HTR-8/SVneo (cell line): ENCODE measurements at regions not wholly inside any gene's neighbourhood (a gene's known extent, or its start where the extent isn't known, plus 50 kb on each side); places are given as distances from the start of the nearest gene placed in this dataset.
"Not testable (repeated sequence)": the region's sequence is repeated elsewhere in the genome, so short reads cannot be mapped to it uniquely, and the experiment has no call there.

Experiments
- DNase-seq: peaks from one replicate; pipeline ENCODE4 v3.0.0; 2011; ENCODE audit warnings: low spot score, mixed read lengths; ENCODE audit not compliant: insufficient read length
- FAIRE-seq: peaks from 2 replicates; lab custom pipeline; 2011; peaks lifted over from hg19 to GRCh38; lab: Jason Lieb, UNC

GRCh38 chr11:71106671-71107070 is 145.7 kb downstream of the SHANK2 start:
- FAIRE-seq (peak; percentile 26), DNase-seq (no peak)

- peak; percentile 13 for FAIRE-seq
- no peak for DNase-seq
Measured at GRCh38 chr11:71103266-71103665, 149.1 kb downstream of the SHANK2 start.

- DNase-seq (no peak), FAIRE-seq (no peak)
Measured at GRCh38 chr11:71102251-71102995, 150.0 kb downstream of the SHANK2 start.

- FAIRE-seq = no peak
- no peak for DNase-seq
Measured at GRCh38 chr11:71101606-71102005, 150.8 kb downstream of the SHANK2 start.

GRCh38 chr11:71101046-71101445 is 151.3 kb downstream of the SHANK2 start:
- no peak for FAIRE-seq
- DNase-seq = no peak

GRCh38 chr11:71098776-71099175 is 153.6 kb downstream of the SHANK2 start:
- FAIRE-seq (no peak), DNase-seq (no peak)

GRCh38 chr11:71097506-71098240 is 154.7 kb downstream of the SHANK2 start:
- DNase-seq (no peak), FAIRE-seq (peak; percentile 95)

- DNase-seq (no peak), FAIRE-seq (no peak)
Measured at GRCh38 chr11:71096751-71097388, 155.5 kb downstream of the SHANK2 start.

GRCh38 chr11:71095294-71095850 is 157.0 kb downstream of the SHANK2 start:
- no peak for FAIRE-seq

GRCh38 chr11:71094296-71095077 is 157.9 kb downstream of the SHANK2 start:
- FAIRE-seq (no peak), DNase-seq (no peak)

More at GRCh38 chr11:71095294-71095850, 157.0 kb downstream of the SHANK2 start:
- no peak for DNase-seq

GRCh38 chr11:71093783-71094182 is 158.6 kb downstream of the SHANK2 start:
- no peak for DNase-seq
- no peak for FAIRE-seq

- FAIRE-seq (no peak), DNase-seq (no peak)
Measured at GRCh38 chr11:71091506-71092265, 160.7 kb downstream of the SHANK2 start.

GRCh38 chr11:71089571-71089970 is 162.8 kb downstream of the SHANK2 start:
- FAIRE-seq (no peak), DNase-seq (no peak)

- DNase-seq, FAIRE-seq: not testable (repeated sequence)
Measured at GRCh38 chr11:71088314-71089215, 163.8 kb downstream of the SHANK2 start.

- peak; percentile 60 for DNase-seq
- no peak for FAIRE-seq
Measured at GRCh38 chr11:71086687-71087258, 165.6 kb downstream of the SHANK2 start.

- DNase-seq = no peak
- FAIRE-seq = no peak
Measured at GRCh38 chr11:71084306-71085012, 167.9 kb downstream of the SHANK2 start.

- FAIRE-seq = no peak
- DNase-seq = no peak
Measured at GRCh38 chr11:71083105-71083504, 169.3 kb downstream of the SHANK2 start.
